Stimulated activated CD4-positive, alpha-beta T cell treated with anti-CD3 and anti-CD28 coated beads, Interleukin-1b, Interleukin-23, amount 100 ng/mL, for 24 hours (primary cell): ENCODE measurements at regions not wholly inside any gene's neighbourhood (a gene's known extent, or its start where the extent isn't known, plus 50 kb on each side); places are given as distances from the start of the nearest gene placed in this dataset.

Experiments used
- DNase-seq, 4 experiments: peaks; one replicate each; pipeline ENCODE4 v3.0.0-alpha.2; 2020; ENCODE audit warnings: low read depth in 4 of 4, low spot score in 1 of 4

GRCh38 chr16:82567175-82567574 is 59.6 kb upstream of the CDH13 start:
- no peak for DNase-seq

GRCh38 chr16:82563401-82563800 is 63.4 kb upstream of the CDH13 start:
- DNase-seq, result no peak

GRCh38 chr16:82562183-82562683 is 64.5 kb upstream of the CDH13 start:
- DNase-seq, result no peak

- DNase-seq, result no peak
Observed at GRCh38 chr16:82560805-82561325, 65.9 kb upstream of the CDH13 start.

- no peak for DNase-seq
Observed at GRCh38 chr16:82544378-82545160, 82.2 kb upstream of the CDH13 start.

GRCh38 chr16:82542714-82543113 is 84.1 kb upstream of the CDH13 start:
- DNase-seq, result no peak

- DNase-seq, result no peak
Observed at GRCh38 chr16:82541103-82541502, 85.7 kb upstream of the CDH13 start.

GRCh38 chr16:82535764-82536163 is 91.0 kb upstream of the CDH13 start:
- no peak for DNase-seq

GRCh38 chr16:82535262-82535661 is 91.5 kb upstream of the CDH13 start:
- DNase-seq, result no peak

- no peak for DNase-seq
Observed at GRCh38 chr16:82533189-82533588, 93.6 kb upstream of the CDH13 start.

- no peak for DNase-seq
Observed at GRCh38 chr16:82530883-82531282, 95.9 kb upstream of the CDH13 start.

GRCh38 chr16:82527101-82527500 is 99.7 kb upstream of the CDH13 start:
- DNase-seq, result no peak

- DNase-seq, result no peak
Observed at GRCh38 chr16:82524976-82525375, 101.8 kb upstream of the CDH13 start.

GRCh38 chr16:82523815-82524214 is 103.0 kb upstream of the CDH13 start:
- no peak for DNase-seq

GRCh38 chr16:82522026-82522425 is 104.7 kb upstream of the CDH13 start:
- no peak for DNase-seq

- DNase-seq, result no peak
Observed at GRCh38 chr16:82518811-82519210, 108.0 kb upstream of the CDH13 start.

GRCh38 chr16:82514262-82514661 is 112.5 kb upstream of the CDH13 start:
- DNase-seq, result no peak

GRCh38 chr16:82510789-82511305 is 115.9 kb upstream of the CDH13 start:
- DNase-seq, result no peak

- no peak for DNase-seq
Observed at GRCh38 chr16:82509691-82510430, 116.9 kb upstream of the CDH13 start.

GRCh38 chr16:82506692-82507670 is 119.8 kb upstream of the CDH13 start:
- DNase-seq, result no peak

GRCh38 chr16:82504836-82505235 is 121.9 kb upstream of the CDH13 start:
- no peak for DNase-seq
